Fibroblast of pulmonary artery (primary cell): ENCODE measurements at regions not wholly inside any gene's neighbourhood (a gene's known extent, or its start where the extent isn't known, plus 50 kb on each side); places are given as distances from the start of the nearest gene placed in this dataset.

Experiments used
- DNase-seq: peaks from one replicate; pipeline ENCODE4 v3.0.0-alpha.2; 2010; ENCODE audit warnings: low read depth
- H3K4me3 ChIP-seq: replicated peaks from 2 replicates; pipeline ENCODE4 v1.5.1; 2011; ENCODE audit warnings: low read depth, mild to moderate bottlenecking, control low read depth, low read length, moderate library complexity
- TF ChIP-seq, protein P1 (sequence below): IDR thresholded peaks from 2 replicates; pipeline ENCODE4 v1.5.1; 2011; ENCODE audit warnings: mild to moderate bottlenecking, control low read depth, low read length, inconsistent platforms; ENCODE audit errors: missing control alignments

GRCh38 chr18:73199151-73199550 lies 331.4 kb upstream of the NETO1 start:
- no peak for DNase-seq
- no peak overlapping the region for H3K4me3 ChIP-seq
- TF ChIP-seq, protein P1, sequence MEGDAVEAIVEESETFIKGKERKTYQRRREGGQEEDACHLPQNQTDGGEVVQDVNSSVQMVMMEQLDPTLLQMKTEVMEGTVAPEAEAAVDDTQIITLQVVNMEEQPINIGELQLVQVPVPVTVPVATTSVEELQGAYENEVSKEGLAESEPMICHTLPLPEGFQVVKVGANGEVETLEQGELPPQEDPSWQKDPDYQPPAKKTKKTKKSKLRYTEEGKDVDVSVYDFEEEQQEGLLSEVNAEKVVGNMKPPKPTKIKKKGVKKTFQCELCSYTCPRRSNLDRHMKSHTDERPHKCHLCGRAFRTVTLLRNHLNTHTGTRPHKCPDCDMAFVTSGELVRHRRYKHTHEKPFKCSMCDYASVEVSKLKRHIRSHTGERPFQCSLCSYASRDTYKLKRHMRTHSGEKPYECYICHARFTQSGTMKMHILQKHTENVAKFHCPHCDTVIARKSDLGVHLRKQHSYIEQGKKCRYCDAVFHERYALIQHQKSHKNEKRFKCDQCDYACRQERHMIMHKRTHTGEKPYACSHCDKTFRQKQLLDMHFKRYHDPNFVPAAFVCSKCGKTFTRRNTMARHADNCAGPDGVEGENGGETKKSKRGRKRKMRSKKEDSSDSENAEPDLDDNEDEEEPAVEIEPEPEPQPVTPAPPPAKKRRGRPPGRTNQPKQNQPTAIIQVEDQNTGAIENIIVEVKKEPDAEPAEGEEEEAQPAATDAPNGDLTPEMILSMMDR = no peak

DNA sequence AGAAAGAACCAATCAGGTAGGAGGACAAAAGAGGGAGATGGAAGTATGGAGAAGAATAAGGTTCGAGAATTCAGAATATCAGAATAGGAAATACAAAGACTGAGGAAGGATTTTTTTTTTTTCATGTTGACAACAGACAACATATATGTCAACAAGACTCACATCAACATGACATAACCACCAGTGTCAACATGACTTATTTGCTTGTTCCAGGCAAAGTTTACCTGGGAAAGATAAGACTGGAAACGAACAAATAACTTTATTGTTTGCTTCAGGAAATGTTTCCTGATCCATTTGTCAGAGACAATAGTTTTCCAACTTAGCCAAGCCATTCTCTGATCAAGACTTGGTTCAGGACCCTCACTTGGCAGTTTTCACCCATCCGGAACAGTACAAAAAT lies 321.9 kb upstream of the NETO1 start:
- no peak for DNase-seq
- TF ChIP-seq, protein P1 = no peak
- no peak overlapping the region for H3K4me3 ChIP-seq

- TF ChIP-seq, protein P1 = no peak
- no peak overlapping the region for H3K4me3 ChIP-seq
- no peak for DNase-seq
These were observed 300.4 kb upstream of the NETO1 start for GRCh38 chr18:73168236-73168635.

GRCh38 chr18:73164430-73164829 lies 296.6 kb upstream of the NETO1 start:
- no peak overlapping the region for H3K4me3 ChIP-seq
- TF ChIP-seq, protein P1 = no peak
- DNase-seq = no peak

- no peak overlapping the region for H3K4me3 ChIP-seq
- TF ChIP-seq, protein P1 = no peak
- no peak for DNase-seq
These were observed 295.4 kb upstream of the NETO1 start for GRCh38 chr18:73163236-73163635.

GRCh38 chr18:73156117-73156516 lies 288.3 kb upstream of the NETO1 start:
- TF ChIP-seq, protein P1 = no peak
- no peak for DNase-seq
- no peak overlapping the region for H3K4me3 ChIP-seq

GRCh38 chr18:73153271-73153670 lies 285.5 kb upstream of the NETO1 start:
- no peak overlapping the region for H3K4me3 ChIP-seq
- DNase-seq = no peak
- TF ChIP-seq, protein P1 = no peak
